HL-60/S4 (cell line): ENCODE measurements at regions not wholly inside any gene's neighbourhood (a gene's known extent, or its start where the extent isn't known, plus 50 kb on each side); places are given as distances from the start of the nearest gene placed in this dataset.
"Not testable (repeated sequence)": the region's sequence is repeated elsewhere in the genome, so short reads cannot be mapped to it uniquely, and the experiment has no call there.

Experiments
- in situ Hi-C: fragments of 300-500 bp; cut with MboI; formaldehyde crosslinking; loops from 2 replicates; pipeline ENCODE4 v1.14.3; 2022; ENCODE audit warnings: low sequenced_read_pairs

- in situ Hi-C loops: not testable (repeated sequence)
These were observed 224.4 kb upstream of the SLC8A1 start for GRCh38 chr2:40676134-40676790.

GRCh38 chr2:40680547-40680946, 228.7 kb upstream of the SLC8A1 start:
- in situ Hi-C loops: no loop called here

- in situ Hi-C loops: no loop called here
These were observed 238.1 kb upstream of the SLC8A1 start for GRCh38 chr2:40690036-40690435.

GRCh38 chr2:40690525-40690924, 238.6 kb upstream of the SLC8A1 start:
- in situ Hi-C loops: no loop called here

- in situ Hi-C loops: no loop called here
These were observed 248.5 kb upstream of the SLC8A1 start for GRCh38 chr2:40700231-40700954.

GRCh38 chr2:40712197-40712894, 260.5 kb upstream of the SLC8A1 start:
- in situ Hi-C loops: not testable (repeated sequence)

- in situ Hi-C loops: no loop called here
These were observed 265.0 kb upstream of the SLC8A1 start for GRCh38 chr2:40716879-40717278.

- in situ Hi-C loops: no loop called here
These were observed 267.5 kb upstream of the SLC8A1 start for GRCh38 chr2:40719414-40719813.

GRCh38 chr2:40721595-40721994, 269.7 kb upstream of the SLC8A1 start:
- in situ Hi-C loops: no loop called here

- in situ Hi-C loops: no loop called here
These were observed 271.3 kb upstream of the SLC8A1 start for GRCh38 chr2:40723194-40723593.

GRCh38 chr2:40725040-40725439, 273.1 kb upstream of the SLC8A1 start:
- in situ Hi-C loops: loop anchor here (25.0 kb wide), 1 partner anchor 813 kb away; no protein-coding TSS in a partner anchor

- in situ Hi-C loops: loop anchor here (25.0 kb wide), 1 partner anchor 814 kb away; no protein-coding TSS in a partner anchor
These were observed 274.1 kb upstream of the SLC8A1 start for GRCh38 chr2:40725950-40726349.

GRCh38 chr2:40734797-40735196, 282.9 kb upstream of the SLC8A1 start:
- in situ Hi-C loops: loop anchor here (25.0 kb wide), 1 partner anchor 822 kb away; no protein-coding TSS in a partner anchor

- in situ Hi-C loops: loop anchor here (25.0 kb wide), 1 partner anchor 825 kb away; no protein-coding TSS in a partner anchor
These were observed 285.3 kb upstream of the SLC8A1 start for GRCh38 chr2:40737180-40737579.

- in situ Hi-C loops: loop anchor here (25.0 kb wide), 1 partner anchor 828 kb away; no protein-coding TSS in a partner anchor
These were observed 288.5 kb upstream of the SLC8A1 start for GRCh38 chr2:40740419-40740818.

GRCh38 chr2:40741532-40741931, 289.6 kb upstream of the SLC8A1 start:
- in situ Hi-C loops: loop anchor here (25.0 kb wide), 1 partner anchor 829 kb away; no protein-coding TSS in a partner anchor

GRCh38 chr2:40746191-40746590, 294.3 kb upstream of the SLC8A1 start:
- in situ Hi-C loops: loop anchor here (25.0 kb wide), 1 partner anchor 834 kb away; no protein-coding TSS in a partner anchor

GRCh38 chr2:40751981-40752380, 300.1 kb upstream of the SLC8A1 start:
- in situ Hi-C loops: no loop called here

- in situ Hi-C loops: no loop called here
These were observed 300.9 kb upstream of the SLC8A1 start for GRCh38 chr2:40752796-40753195.

GRCh38 chr2:40754912-40755311, 303.0 kb upstream of the SLC8A1 start:
- in situ Hi-C loops: no loop called here

GRCh38 chr2:40758401-40759155, 306.7 kb upstream of the SLC8A1 start:
- in situ Hi-C loops: no loop called here
